HepG2 (cell line): ENCODE measurements at regions not wholly inside any gene's neighbourhood (a gene's known extent, or its start where the extent isn't known, plus 50 kb on each side); places are given as distances from the start of the nearest gene placed in this dataset.

Experiments
- ATAC-seq: fragments of 200-7000 bp; cut with Tn5 transposase; 3 replicates; pipeline ENCODE4 v1.9.1; 2020; ENCODE audit warnings: mild to moderate bottlenecking, moderate library complexity
- BruUV-seq: library from RNA; stranded (reverse); fragments of 400-500 nt; replicated peaks from 2 replicates; lab custom pipeline; 2021; lab: Mats Ljungman, UMichigan
- CTCF ChIA-PET: fragments of 300-600 bp; formaldehyde crosslinking; extraction: SDS; loops from one replicate; lab custom pipeline; 2021; ENCODE audit warnings: low total read pairs, inconsistent platforms, low intra/inter-chr PET ratio; lab: Yijun Ruan, JAX
- POLR2A ChIA-PET: fragments of 350-600 bp; sonication (Branson Sonifier 250); formaldehyde crosslinking; loops from one replicate; lab custom pipeline; 2020; ENCODE audit warnings: antibody characterized with exemption, inconsistent platforms; lab: Yijun Ruan, JAX
- DNase-seq: peaks from one replicate; pipeline ENCODE4 v3.0.0-alpha.2; 2015; ENCODE audit warnings: low spot score
- FAIRE-seq: peaks from 3 replicates; lab custom pipeline; 2011; peaks lifted over from hg19 to GRCh38; lab: Jason Lieb, UNC
- H2AFZ ChIP-seq: one replicate; pipeline ENCODE4 v1.6.1; 2011; ENCODE audit warnings: low read length, inconsistent platforms
- H3K27ac ChIP-seq: fragments of 300-600 bp; 3 replicates; pipeline ENCODE4 v1.8.0; 2011; ENCODE audit warnings: mixed run types, mild to moderate bottlenecking, mixed read lengths, low read length, inconsistent platforms; ENCODE audit not compliant: insufficient read depth; ENCODE audit errors: extremely low read length
- H3K27me3 ChIP-seq, 2 experiments: fragments of 200-600 bp in 1 of 2; 2 replicates in 1 of 2; 3 replicates in 1 of 2; pipeline versions ENCODE4 v1.6.0 to v1.8.0; 2011; ENCODE audit warnings: low read length in 2 of 2, mild to moderate bottlenecking in 2 of 2, moderate library complexity in 2 of 2, inconsistent platforms in 1 of 2; ENCODE audit not compliant: insufficient read depth in 2 of 2, control insufficient read depth in 1 of 2
- H3K36me3 ChIP-seq, 2 experiments: fragments of 200-600 bp in 1 of 2; replicated peaks in 1 of 2; 2 replicates in 1 of 2; 3 replicates in 1 of 2; pipeline versions ENCODE4 v1.5.1 to v1.8.0; 2011; ENCODE audit warnings: low read length in 2 of 2, inconsistent platforms in 1 of 2; ENCODE audit not compliant: insufficient read depth in 2 of 2, control insufficient read depth in 1 of 2
- H3K4me1 ChIP-seq: 2 replicates; pipeline ENCODE4 v1.5.1; 2012; ENCODE audit warnings: low read length, inconsistent platforms; ENCODE audit not compliant: insufficient read depth
- H3K4me2 ChIP-seq: 2 replicates; pipeline ENCODE4 v1.6.0; 2011; ENCODE audit warnings: low read depth, low read length, inconsistent platforms
- H3K4me3 ChIP-seq, 3 experiments: fragments of 200-600 bp in 1 of 3; sonication (generic), shearing (Covaris generic) in 1 of 3; replicated peaks in 1 of 3; 2 replicates each; pipeline ENCODE4 v1.5.1; 2011 to 2016; ENCODE audit warnings: low read length in 3 of 3, inconsistent platforms in 2 of 3, low read depth in 2 of 3, mild to moderate bottlenecking in 2 of 3, control low read depth in 1 of 3, mixed read lengths in 1 of 3; ENCODE audit not compliant: insufficient read depth in 1 of 3
- H3K79me2 ChIP-seq: one replicate; pipeline ENCODE4 v1.6.1; 2011; ENCODE audit warnings: low read length, inconsistent platforms; ENCODE audit not compliant: insufficient read depth
- H3K9ac ChIP-seq: 2 replicates; pipeline ENCODE4 v1.6.0; 2011; ENCODE audit warnings: mild to moderate bottlenecking, low read depth, low read length, inconsistent platforms; ENCODE audit not compliant: insufficient read depth
- H3K9me3 ChIP-seq: 2 replicates; pipeline ENCODE4 v1.5.1; 2012; ENCODE audit warnings: mild to moderate bottlenecking, low read length
- H4K20me1 ChIP-seq: 2 replicates; pipeline ENCODE4 v1.6.0; 2011; ENCODE audit warnings: inconsistent platforms, mild to moderate bottlenecking, low read length, moderate library complexity; ENCODE audit not compliant: insufficient read depth
- ATF4 ChIP-seq, 2 experiments: fragments of 450-650 bp in 1 of 2; sonication (generic) in 1 of 2; formaldehyde crosslinking; IDR thresholded peaks; 2 replicates each; pipeline versions ENCODE4 v1.5.0 to v1.8.0; 2020 to 2022; ENCODE audit warnings: mild to moderate bottlenecking in 1 of 2, missing genetic modification reagents in 1 of 2
- EHMT2 ChIP-seq: fragments of 200-600 bp; sonication (generic); IDR thresholded peaks from 2 replicates; pipeline ENCODE4 v1.7.0; 2017; ENCODE audit warnings: antibody characterized with exemption, low read depth, low read length, borderline replicate concordance
- SMARCC2 ChIP-seq: fragments of 450-650 bp; IDR thresholded peaks from 2 replicates; pipeline ENCODE4 v1.6.1; 2017; ENCODE audit warnings: antibody characterized with exemption, mild to moderate bottlenecking
- TEF ChIP-seq: sonication (generic); formaldehyde crosslinking; IDR thresholded peaks from 2 replicates; pipeline ENCODE4 v1.5.0; 2020; ENCODE audit warnings: missing genetic modification reagents
- YEATS4 ChIP-seq: sonication (generic); formaldehyde crosslinking; IDR thresholded peaks from 2 replicates; pipeline ENCODE4 v1.4.0; 2020; ENCODE audit warnings: missing genetic modification reagents, borderline replicate concordance
- ZBED4 ChIP-seq: sonication (generic); formaldehyde crosslinking; IDR thresholded peaks from 2 replicates; pipeline ENCODE4 v1.4.0; 2020; ENCODE audit warnings: missing genetic modification reagents, borderline replicate concordance
- ZNF724P ChIP-seq: sonication (generic); formaldehyde crosslinking; IDR thresholded peaks from 2 replicates; pipeline ENCODE4 v1.8.0; 2022; ENCODE audit warnings: missing genetic modification reagents, borderline replicate concordance
- WGBS: methylation state at CpG from one replicate; pipeline ENCODE4 v1.1.6; 2017; ENCODE audit warnings: low lambda C conversion rate; 5-methylcytosine and 5-hydroxymethylcytosine counted together
- in situ Hi-C: cut with HindIII; loops from 2 replicates; pipeline ENCODE4 v1.10.0; 2017; ENCODE audit warnings: low pct_unique_long_range_greater_than_20kb; ENCODE audit not compliant: extremely low pct_ligation_motif_present
- intact Hi-C: fragments of 100-400 bp; cut with micrococcal nuclease; formaldehyde crosslinking; loops from one replicate; pipeline ENCODE4 v1.10.0; 2022; ENCODE audit not compliant: unreplicated experiment

- TF ChIP-seq ZBED4 = no peak
- TF ChIP-seq SMARCC2 = no peak
- no peak for TF ChIP-seq YEATS4 (CRISPR knock-in tag)
These were observed 182.3 kb downstream of the AVL9 start (continued) for GRCh38 chr7:32677593-32677992.

GRCh38 chr7:32676249-32676941, 181.1 kb downstream of the AVL9 start:
- Histone ChIP-seq H3K9ac (no peak overlapping the region), H2AFZ (no peak overlapping the region), H3K79me2 (no peaks in the 10 kb centered on the region), H3K4me2 (no peak overlapping the region), H3K9me3 (no peaks in the 10 kb centered on the region), H3K4me3 (no peak overlapping the region)
- DNase-seq (no peak), FAIRE-seq (no peak)
- intact Hi-C loops (no loop called here), in situ Hi-C loops (no loop called here)
- no TSS peak for BruUV-seq
- TF ChIP-seq TEF (CRISPR knock-in tag) = no peak
- no peak for TF ChIP-seq EHMT2
- peak; percentile 66; the same call in 1 of the 2 replicates for TF ChIP-seq ZNF724P (CRISPR knock-in tag)
- TF ChIP-seq ATF4 (CRISPR knock-in tag; IDR thresholded peaks at IDR 0.05) = no peak
- TF ChIP-seq, all 625 proteins: peak for 1
- Histone ChIP-seq H3K4me1 (peaks cover 17% of the 10 kb centered on the region), H3K36me3 (peaks cover 3 to 7% of the 10 kb centered on the region in 2 experiments; a peak in 4 of 5 replicates), H3K27ac (no peak overlapping the region), H3K27me3 (no peaks in the 10 kb centered on the region), H4K20me1 (no peaks in the 10 kb centered on the region)
- CTCF ChIA-PET = no interaction called here
- POLR2A ChIA-PET = no interaction called here
- WGBS = 98% methylated on average over 5 of the region's 7 CpGs
- no peak for ATAC-seq
